ENCODE measurements at regions not wholly inside any gene's neighbourhood (a gene's known extent, or its start where the extent isn't known, plus 50 kb on each side); places are given as distances from the start of the nearest gene placed in this dataset.

GRCh38 chr2:58709687-58710354 lies 468.7 kb upstream of the FANCL start:
- TF ChIP-seq SIN3A (IDR thresholded peaks at IDR 0.05; ENCODE audit: low read depth, low read length) (no peak), RBBP5 (conservative IDR thresholded peaks at IDR 0.05) (no peak), ZNF274 (IDR thresholded peaks at IDR 0.05; ENCODE audit: insufficient read depth, insufficient read length) (no peak), IRF3 (IDR thresholded peaks at IDR 0.05) (no peak), EED (IDR thresholded peaks at IDR 0.05; ENCODE audit: low read depth) (no peak), IKZF1 (conservative IDR thresholded peaks at IDR 0.05) (no peak), POLR2A (IDR thresholded peaks at IDR 0.05; ENCODE audit: low read depth, low read length) (no peak), CEBPB (IDR thresholded peaks at IDR 0.05; ENCODE audit: borderline replicate concordance in 1 of 2, low read depth in 2 of 2, low read length in 2 of 2) (no peak), POLR2AphosphoS5 (IDR thresholded peaks at IDR 0.05; ENCODE audit: low read length) (no peak), CTCF (IDR thresholded peaks at IDR 0.05 in 2 of 3, conservative IDR thresholded peaks at IDR 0.05 in 1 of 3; ENCODE audit: control insufficient read depth in 2 of 3, extremely low read depth in 1 of 3, insufficient read depth in 1 of 3, low read depth in 3 of 3, low read length in 3 of 3) (no peak)

All from GM12878 (cell line).